ENCODE measurements at regions not wholly inside any gene's neighbourhood (a gene's known extent, or its start where the extent isn't known, plus 50 kb on each side); places are given as distances from the start of the nearest gene placed in this dataset.

GRCh38 chr2:39508198-39508597, 71.1 kb upstream of the MAP4K3 start:
- intact Hi-C loops (cut with DNase I): no loop called here
- no peak for TF ChIP-seq POLR2A (IDR thresholded peaks at IDR 0.05)
- TF ChIP-seq CTCF (IDR thresholded peaks at IDR 0.05): no peak
- ATAC-seq (no peak), DNase-seq (no peak)
- peak overlapping the region in 1 of 4 donors; percentile 7 for H3K27ac ChIP-seq
- no peaks in the 10 kb centered on the region for H3K36me3 ChIP-seq (replicated peaks in 1 of 2; ENCODE audit: insufficient read depth in 1 of 2, low read depth in 2 of 2)
- peaks cover 60% of the 10 kb centered on the region for H3K4me1 ChIP-seq
- H3K4me3 ChIP-seq: no peak overlapping the region
- H3K27me3 ChIP-seq: no peaks in the 10 kb centered on the region
- H3K9me3 ChIP-seq: no peaks in the 10 kb centered on the region
- WGBS, 2 donors: 74 to 84% methylated on average over 4 of the region's 4 CpGs

DNA sequence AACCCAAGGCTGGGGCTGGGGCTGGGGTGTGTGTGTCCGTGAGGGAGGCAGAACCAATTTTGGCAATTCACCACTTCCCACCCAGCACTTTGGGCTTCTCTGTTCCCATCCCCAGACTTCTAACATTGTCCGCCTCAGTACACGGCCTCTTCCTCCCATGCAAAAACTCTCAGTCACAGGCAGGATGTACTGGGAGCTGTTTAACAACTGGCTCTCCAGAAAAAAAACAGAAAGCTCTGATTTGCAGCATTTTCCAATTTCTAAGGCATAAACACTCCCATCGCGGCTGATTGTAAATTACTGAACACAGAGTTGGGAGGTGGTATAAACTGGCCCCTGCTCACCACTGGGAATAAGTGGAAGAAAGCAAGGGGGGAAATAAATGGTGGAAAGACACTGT, 73.1 kb upstream of the MAP4K3 start:
- Histone ChIP-seq H3K9me3 (no peaks in the 10 kb centered on the region), H3K4me3 (no peak overlapping the region), H3K4me1 (peaks cover 47% of the 10 kb centered on the region), H3K27me3 (no peaks in the 10 kb centered on the region), H3K36me3 (replicated peaks in 1 of 2; ENCODE audit: insufficient read depth in 1 of 2, low read depth in 2 of 2) (no peaks in the 10 kb centered on the region), H3K27ac (no peak overlapping the region)
- TF ChIP-seq CTCF (IDR thresholded peaks at IDR 0.05): no peak
- no peak for TF ChIP-seq POLR2A (IDR thresholded peaks at IDR 0.05)
- WGBS, 2 donors: 85 to 90% methylated on average over 5 of the region's 5 CpGs
- no peak for DNase-seq
- no peak for ATAC-seq
- intact Hi-C loops (cut with DNase I): no loop called here

DNA sequence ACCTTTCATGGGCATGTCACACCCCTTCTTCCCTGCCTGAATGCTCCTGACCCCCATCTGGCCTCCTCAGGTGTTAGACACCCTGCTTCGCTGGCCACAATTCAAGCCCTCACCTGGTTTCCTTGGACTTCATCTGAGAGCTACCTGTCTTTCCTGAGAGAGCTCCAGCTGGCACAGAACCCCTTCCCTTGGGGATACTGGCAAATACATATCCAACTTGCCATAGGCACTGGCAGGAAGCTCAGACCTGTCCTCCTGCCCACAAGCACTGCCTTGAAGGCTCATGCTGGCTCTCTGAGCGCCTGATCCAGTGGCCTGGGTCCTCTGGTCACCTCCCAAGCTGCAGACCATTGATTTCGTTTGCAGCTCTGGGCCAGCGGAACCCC, 74.1 kb upstream of the MAP4K3 start:
- Histone ChIP-seq H3K9me3 (no peaks in the 10 kb centered on the region), H3K4me1 (peaks cover 41% of the 10 kb centered on the region), H3K4me3 (no peak overlapping the region), H3K27me3 (no peaks in the 10 kb centered on the region), H3K36me3 (replicated peaks in 1 of 2; ENCODE audit: insufficient read depth in 1 of 2, low read depth in 2 of 2) (no peaks in the 10 kb centered on the region), H3K27ac (no peak overlapping the region)
- WGBS, 2 donors: 75 to 87% methylated on average over 4 of the region's 4 CpGs
- no peak for ATAC-seq
- peak; percentile 21 to 76 (median 50) for DNase-seq
- TF ChIP-seq POLR2A (IDR thresholded peaks at IDR 0.05) (no peak), CTCF (IDR thresholded peaks at IDR 0.05) (no peak)
- intact Hi-C loops (cut with DNase I): no loop called here

DNA sequence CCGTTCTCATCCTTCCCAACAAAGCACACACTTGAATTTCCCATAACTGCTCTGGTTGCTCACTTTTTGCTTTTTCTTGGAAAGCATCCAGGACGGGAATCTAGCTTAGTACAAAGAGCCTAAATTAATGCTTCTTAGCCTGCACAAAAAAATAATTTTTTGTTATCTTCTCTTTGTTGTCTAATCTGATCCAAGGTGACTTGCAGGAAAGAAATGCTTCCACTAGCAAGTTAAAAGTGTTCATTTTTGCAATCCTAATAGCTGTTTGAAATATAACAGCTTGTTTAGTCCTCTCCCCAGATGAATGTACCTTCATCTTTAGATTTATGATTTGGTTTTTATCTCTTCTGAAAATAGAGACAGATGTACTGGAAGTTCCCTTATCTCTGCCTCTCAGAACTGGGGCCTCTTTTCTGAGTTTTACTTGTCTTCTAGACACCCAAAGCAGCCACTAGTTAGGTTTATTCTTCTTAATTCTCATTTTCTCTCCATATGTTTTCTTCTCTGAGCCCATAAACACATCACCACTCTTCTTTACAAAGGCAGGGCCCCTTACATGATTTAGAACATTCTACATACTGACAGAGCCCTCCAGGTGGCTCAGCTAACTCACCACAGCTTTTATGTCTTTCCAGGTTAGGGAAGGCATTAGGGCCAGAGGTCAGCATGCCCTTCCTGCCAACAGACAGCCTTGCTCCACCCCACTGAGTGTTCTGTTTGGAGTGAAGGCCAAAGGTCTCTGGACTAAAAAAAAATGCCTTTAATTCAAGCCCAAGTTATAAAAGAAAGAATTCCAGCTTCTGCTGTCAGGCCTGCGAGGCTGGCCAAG, 74.7 kb upstream of the MAP4K3 start:
- TF ChIP-seq CTCF (IDR thresholded peaks at IDR 0.05) (no peak), POLR2A (IDR thresholded peaks at IDR 0.05) (no peak)
- WGBS, 2 donors: 80 to 82% methylated on average over 3 of the region's 3 CpGs
- DNase-seq (no peak), ATAC-seq (no peak)
- Histone ChIP-seq H3K27ac (peak overlapping the region in 2 of 4 donors; percentile 7 to 23), H3K36me3 (replicated peaks in 1 of 2; ENCODE audit: insufficient read depth in 1 of 2, low read depth in 2 of 2) (no peaks in the 10 kb centered on the region), H3K9me3 (no peaks in the 10 kb centered on the region), H3K4me1 (peaks cover 46% of the 10 kb centered on the region), H3K27me3 (no peaks in the 10 kb centered on the region), H3K4me3 (no peak overlapping the region)
- intact Hi-C loops (cut with DNase I): no loop called here

DNA sequence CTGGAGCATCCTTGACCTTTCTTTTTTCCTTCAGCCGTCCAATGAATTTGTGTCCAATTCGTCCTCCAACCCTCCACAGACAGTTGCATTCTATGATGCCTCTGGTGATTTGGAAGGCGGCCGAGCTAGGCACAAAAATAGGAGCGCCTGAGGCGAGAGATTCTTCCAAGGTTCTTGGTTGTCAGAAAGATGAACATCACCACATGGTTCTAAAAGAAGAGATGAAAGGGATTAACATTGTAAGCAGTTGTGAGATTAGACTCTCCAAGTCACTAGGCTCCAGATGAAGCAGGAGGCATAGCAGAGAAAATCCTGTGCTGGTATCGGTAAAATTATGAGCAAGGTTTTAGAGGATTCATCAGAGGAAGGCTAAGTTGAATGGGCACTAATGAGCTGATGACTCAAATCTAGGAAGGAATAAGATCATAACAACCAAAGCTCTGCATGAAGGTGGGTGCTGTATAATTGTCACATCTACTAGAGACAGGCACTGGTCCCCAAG, 75.4 kb upstream of the MAP4K3 start:
- Histone ChIP-seq H3K36me3 (replicated peaks in 1 of 2; ENCODE audit: insufficient read depth in 1 of 2, low read depth in 2 of 2) (no peaks in the 10 kb centered on the region), H3K27me3 (no peaks in the 10 kb centered on the region), H3K9me3 (no peaks in the 10 kb centered on the region), H3K4me3 (no peak overlapping the region), H3K27ac (peak overlapping the region in 1 of 4 donors; percentile 7), H3K4me1 (peaks cover 53% of the 10 kb centered on the region)
- ATAC-seq (no peak), DNase-seq (peak in 2 of 4 donors; percentile 26 to 31)
- WGBS, 2 donors: 85 to 88% methylated on average over 7 of the region's 7 CpGs
- intact Hi-C loops (cut with DNase I): no loop called here
- no peak for TF ChIP-seq POLR2A (IDR thresholded peaks at IDR 0.05)

All from body of pancreas (tissue), 4 donors.